ENCODE measurements at regions not wholly inside any gene's neighbourhood (a gene's known extent, or its start where the extent isn't known, plus 50 kb on each side); places are given as distances from the start of the nearest gene placed in this dataset.

GRCh38 chr9:108117795-108118194 is 628.2 kb upstream of the KLF4 start:
- intact Hi-C loops (cut with micrococcal nuclease; ENCODE audit: unreplicated experiment) = loop anchor here (5.0 to 10.0 kb wide), 2 partner anchors 155 to 633 kb away; partner anchors contain the start of gene KLF4
- Histone ChIP-seq H3K36me3 (ENCODE audit: control insufficient read depth, insufficient read depth, low read length) (no peaks in the 10 kb centered on the region), H3K4me1 (peaks cover 7% of the 10 kb centered on the region), H3K4me3 (ENCODE audit: low read depth, low read length) (no peak overlapping the region), H3K9me3 (no peaks in the 10 kb centered on the region), H3K27me3 (replicated peaks; ENCODE audit: control insufficient read depth, insufficient read depth, low read length) (no peaks in the 10 kb centered on the region)
- no peak for TF ChIP-seq CTCF (IDR thresholded peaks at IDR 0.05; ENCODE audit: insufficient read depth in 1 of 2, low read depth in 1 of 2, low read length in 1 of 2, severe bottlenecking in 1 of 2, unreplicated experiment in 1 of 2)
- CTCF ChIA-PET = no interaction called here
- Mint-ChIP-seq H3K4me3 (ENCODE audit: unreplicated experiment) (no peak overlapping the region), H3K27me3 (ENCODE audit: insufficient read depth, unreplicated experiment) (no peaks in the 10 kb centered on the region), H3K4me1 (ENCODE audit: low read depth, unreplicated experiment) (peaks cover 5% of the 10 kb centered on the region), H3K36me3 (ENCODE audit: insufficient read depth, unreplicated experiment) (no peaks in the 10 kb centered on the region), H3K27ac (ENCODE audit: unreplicated experiment) (no peak overlapping the region), H3K9me3 (ENCODE audit: unreplicated experiment) (no peaks in the 10 kb centered on the region)
- DNase-seq = no peak
- POLR2A ChIA-PET = no interaction called here
- no TSS peak for BruUV-seq (replicated peaks)

GRCh38 chr9:108117306-108117705 is 627.7 kb upstream of the KLF4 start:
- no peak overlapping the region for H3K27ac Mint-ChIP-seq (ENCODE audit: unreplicated experiment)
- H3K27me3 Mint-ChIP-seq (ENCODE audit: insufficient read depth, unreplicated experiment) = no peaks in the 10 kb centered on the region
- no peaks in the 10 kb centered on the region for H3K36me3 Mint-ChIP-seq (ENCODE audit: insufficient read depth, unreplicated experiment)
- peaks cover 5% of the 10 kb centered on the region for H3K4me1 Mint-ChIP-seq (ENCODE audit: low read depth, unreplicated experiment)
- no peak overlapping the region for H3K4me3 Mint-ChIP-seq (ENCODE audit: unreplicated experiment)
- ChIA-PET POLR2A (no interaction called here), CTCF (no interaction called here)
- H3K4me1 ChIP-seq = peaks cover 7% of the 10 kb centered on the region
- no peak overlapping the region for H3K4me3 ChIP-seq (ENCODE audit: low read depth, low read length)
- BruUV-seq (replicated peaks) = no TSS peak
- no peaks in the 10 kb centered on the region for H3K9me3 Mint-ChIP-seq (ENCODE audit: unreplicated experiment)
- no peak for DNase-seq
- no peaks in the 10 kb centered on the region for H3K27me3 ChIP-seq (replicated peaks; ENCODE audit: control insufficient read depth, insufficient read depth, low read length)
- intact Hi-C loops (cut with micrococcal nuclease; ENCODE audit: unreplicated experiment) = loop anchor here (5.0 to 10.0 kb wide), 2 partner anchors 155 to 633 kb away; partner anchors contain the start of gene KLF4
- H3K36me3 ChIP-seq (ENCODE audit: control insufficient read depth, insufficient read depth, low read length) = no peaks in the 10 kb centered on the region
- H3K9me3 ChIP-seq = no peaks in the 10 kb centered on the region
- TF ChIP-seq CTCF (IDR thresholded peaks at IDR 0.05; ENCODE audit: insufficient read depth in 1 of 2, low read depth in 1 of 2, low read length in 1 of 2, severe bottlenecking in 1 of 2, unreplicated experiment in 1 of 2) = no peak

GRCh38 chr9:108113596-108113995 is 624.0 kb upstream of the KLF4 start:
- no peaks in the 10 kb centered on the region for H3K27me3 ChIP-seq (replicated peaks; ENCODE audit: control insufficient read depth, insufficient read depth, low read length)
- ChIA-PET CTCF (no interaction called here), POLR2A (no interaction called here)
- no peak for DNase-seq
- no peaks in the 10 kb centered on the region for H3K36me3 ChIP-seq (ENCODE audit: control insufficient read depth, insufficient read depth, low read length)
- no peaks in the 10 kb centered on the region for H3K36me3 Mint-ChIP-seq (ENCODE audit: insufficient read depth, unreplicated experiment)
- H3K9me3 Mint-ChIP-seq (ENCODE audit: unreplicated experiment) = no peaks in the 10 kb centered on the region
- intact Hi-C loops (cut with micrococcal nuclease; ENCODE audit: unreplicated experiment) = loop anchor here (10.0 kb wide), 1 partner anchor 629 kb away; the partner anchor contains the start of gene KLF4
- no peak overlapping the region for H3K4me3 Mint-ChIP-seq (ENCODE audit: unreplicated experiment)
- peaks cover 15% of the 10 kb centered on the region for H3K4me1 Mint-ChIP-seq (ENCODE audit: low read depth, unreplicated experiment)
- peaks cover 15% of the 10 kb centered on the region for H3K4me1 ChIP-seq
- TF ChIP-seq CTCF (IDR thresholded peaks at IDR 0.05; ENCODE audit: insufficient read depth in 1 of 2, low read depth in 1 of 2, low read length in 1 of 2, severe bottlenecking in 1 of 2, unreplicated experiment in 1 of 2) = no peak
- BruUV-seq (replicated peaks) = no TSS peak
- H3K4me3 ChIP-seq (ENCODE audit: low read depth, low read length) = no peak overlapping the region
- no peaks in the 10 kb centered on the region for H3K9me3 ChIP-seq
- H3K27me3 Mint-ChIP-seq (ENCODE audit: insufficient read depth, unreplicated experiment) = no peaks in the 10 kb centered on the region
- no peak overlapping the region for H3K27ac Mint-ChIP-seq (ENCODE audit: unreplicated experiment)

All from Caco-2 (cell line).